IPS-11a (cell line): ENCODE measurements at regions not wholly inside any gene's neighbourhood (a gene's known extent, or its start where the extent isn't known, plus 50 kb on each side); places are given as distances from the start of the nearest gene placed in this dataset.
"Not testable (repeated sequence)": the region's sequence is repeated elsewhere in the genome, so short reads cannot be mapped to it uniquely, and the experiment has no call there.

Source experiments
- H3K4me3 ChIP-seq: one replicate; pipeline ENCODE4 v1.5.1; 2013; ENCODE audit warnings: low read depth, low read length, control low read depth

DNA sequence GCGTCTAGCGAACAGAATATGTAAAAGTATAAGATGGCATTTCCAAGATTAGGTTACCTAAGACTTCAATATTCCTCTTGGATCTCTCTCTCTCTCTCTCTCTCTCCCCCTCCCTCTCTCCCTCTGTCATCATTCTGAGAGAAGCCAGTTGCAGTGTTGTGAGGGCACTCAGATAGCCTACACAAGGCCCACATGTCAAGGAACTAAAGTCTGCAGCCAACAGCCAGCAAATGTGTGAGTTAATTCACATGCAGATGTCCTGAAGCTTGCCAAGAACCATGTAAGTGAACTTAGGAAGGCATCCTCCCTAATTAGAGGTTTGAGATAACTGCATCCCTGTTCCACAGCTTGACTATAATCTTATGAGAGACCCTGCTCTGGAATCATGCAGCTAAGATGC is 822.9 kb upstream of the PRR20A start:
- H3K4me3 ChIP-seq, result no peak overlapping the region

DNA sequence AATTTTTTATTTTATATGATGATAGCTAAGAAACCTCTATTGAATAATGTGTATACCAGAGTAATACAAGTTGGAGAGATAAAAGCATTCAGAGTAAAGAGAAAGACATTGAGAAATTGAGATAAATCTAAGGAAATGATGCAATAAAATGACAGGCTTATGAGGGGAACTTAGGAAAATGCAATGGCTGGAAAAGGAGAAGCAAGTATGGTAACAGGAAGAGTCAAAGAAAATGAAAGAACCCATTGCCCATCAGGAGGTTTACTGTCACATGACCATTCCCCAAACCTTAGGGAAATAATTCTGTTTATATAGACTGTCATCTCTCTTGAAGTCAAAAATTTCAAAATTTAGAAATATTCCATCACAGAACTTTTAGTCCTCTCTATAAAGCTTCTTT is 808.0 kb upstream of the PRR20A start:
- no peak overlapping the region for H3K4me3 ChIP-seq

DNA sequence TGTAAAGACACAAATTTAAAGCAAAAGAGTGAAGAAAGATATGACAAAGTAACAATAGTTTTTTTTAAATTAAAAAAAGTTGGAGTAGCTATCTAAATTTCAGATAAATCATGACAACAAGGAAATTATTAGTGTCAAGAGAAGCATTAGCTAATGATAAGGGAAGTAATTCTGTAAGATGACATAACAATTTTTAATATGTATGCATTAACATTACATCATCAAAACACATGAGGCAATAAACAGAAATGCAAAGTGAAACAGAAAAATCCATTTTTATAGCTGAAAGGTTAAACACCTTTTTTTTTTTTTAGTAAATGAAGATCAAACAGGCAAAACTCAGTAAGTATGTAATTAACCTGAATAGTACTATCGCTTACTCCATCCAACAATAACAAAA is 804.9 kb upstream of the PRR20A start:
- no peak overlapping the region for H3K4me3 ChIP-seq

DNA sequence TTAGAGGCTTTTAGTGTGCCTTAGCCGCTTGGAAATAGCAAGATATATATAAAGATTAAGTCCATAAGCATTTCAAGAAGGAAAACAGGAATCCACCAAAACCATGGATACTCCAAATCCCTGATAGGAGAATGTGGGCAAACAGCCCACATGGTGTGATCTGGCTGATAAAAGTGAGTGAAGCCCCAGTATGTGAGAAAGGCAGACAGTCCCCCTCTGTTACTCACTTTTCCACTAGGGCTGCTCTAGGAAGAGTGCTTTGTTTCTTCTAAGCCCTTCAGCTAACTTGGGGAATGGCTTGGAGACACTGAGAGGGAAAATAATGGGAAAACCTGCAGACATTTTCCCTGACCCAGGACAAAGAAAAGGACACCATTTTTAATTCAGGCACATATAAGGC is 802.3 kb upstream of the PRR20A start:
- H3K4me3 ChIP-seq, result no peak overlapping the region

DNA sequence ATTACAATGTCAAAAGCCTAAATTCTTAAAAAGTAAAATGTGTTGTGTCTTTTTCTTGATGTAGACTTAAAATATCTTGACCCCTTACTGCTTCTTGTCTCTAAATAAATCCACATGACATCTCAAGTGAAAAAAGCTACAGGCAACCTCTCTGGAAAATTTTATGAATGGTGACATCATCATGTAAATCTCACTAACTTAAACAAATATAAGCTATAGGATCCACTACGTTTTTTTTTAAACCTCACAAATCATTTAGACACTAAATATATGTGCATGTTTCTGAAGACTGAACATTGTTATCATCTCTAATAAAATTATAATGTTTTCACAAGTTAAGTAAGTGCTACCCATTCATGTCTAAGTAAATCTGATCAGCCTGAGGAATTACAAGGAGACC is 793.7 kb upstream of the PRR20A start:
- no peak overlapping the region for H3K4me3 ChIP-seq

DNA sequence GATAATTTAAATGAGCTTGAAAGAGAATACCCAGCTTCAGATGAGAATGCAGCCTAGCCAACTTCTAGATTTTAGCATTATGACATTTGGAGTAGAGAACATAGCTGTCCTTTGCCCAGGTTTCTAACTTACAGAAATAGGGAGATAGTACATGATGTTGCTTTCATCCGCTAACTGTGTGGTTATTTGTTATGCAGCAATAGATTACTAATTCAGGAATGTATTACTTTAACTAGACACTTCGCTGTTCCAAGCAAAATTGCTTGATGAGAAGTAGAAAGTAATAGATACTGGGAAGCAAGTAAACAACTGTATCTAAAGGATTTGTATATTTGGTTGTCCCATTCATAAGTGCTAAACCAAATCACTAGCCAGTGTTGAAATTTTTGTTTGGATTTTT is 790.9 kb upstream of the PRR20A start:
- H3K4me3 ChIP-seq, result no peak overlapping the region

DNA sequence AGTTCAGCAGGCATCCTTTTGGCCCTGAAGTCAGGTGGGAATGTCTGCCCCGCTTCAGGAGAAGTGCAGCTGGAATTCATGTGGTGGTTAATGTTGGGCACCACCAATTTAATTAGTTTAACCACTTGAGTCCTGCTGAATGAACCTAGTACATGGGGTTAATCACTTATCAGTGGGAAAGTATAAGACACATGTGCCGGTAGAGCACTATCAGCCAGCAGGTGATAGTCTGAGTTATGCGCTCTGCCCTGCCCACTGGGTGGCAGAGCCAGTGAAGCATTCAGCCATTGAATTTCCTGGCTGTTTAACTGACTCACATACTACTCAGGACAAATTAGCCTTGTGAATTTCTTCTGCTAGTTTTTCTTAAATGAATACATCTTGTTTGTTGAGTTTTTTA is 789.7 kb upstream of the PRR20A start:
- no peak overlapping the region for H3K4me3 ChIP-seq

DNA sequence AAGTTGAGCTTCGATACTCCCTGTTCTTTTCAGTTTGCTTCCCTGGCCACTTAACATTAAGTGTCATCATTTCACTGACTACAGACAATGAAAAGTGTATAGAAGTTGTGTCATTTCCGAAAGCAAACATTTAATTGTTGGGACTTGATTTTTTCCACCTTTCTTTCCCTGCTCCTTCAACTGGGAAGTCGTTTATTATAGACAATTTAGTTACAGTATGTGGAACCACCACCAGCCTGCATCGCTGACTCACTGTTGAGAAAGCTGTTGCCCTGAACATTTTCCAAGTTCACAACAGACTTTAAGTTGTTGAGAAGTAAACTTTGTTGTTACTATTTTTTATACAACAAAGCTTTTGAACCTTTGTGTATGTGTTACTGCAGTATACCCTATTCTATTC is 788.4 kb upstream of the PRR20A start:
- H3K4me3 ChIP-seq, result no peak overlapping the region

DNA sequence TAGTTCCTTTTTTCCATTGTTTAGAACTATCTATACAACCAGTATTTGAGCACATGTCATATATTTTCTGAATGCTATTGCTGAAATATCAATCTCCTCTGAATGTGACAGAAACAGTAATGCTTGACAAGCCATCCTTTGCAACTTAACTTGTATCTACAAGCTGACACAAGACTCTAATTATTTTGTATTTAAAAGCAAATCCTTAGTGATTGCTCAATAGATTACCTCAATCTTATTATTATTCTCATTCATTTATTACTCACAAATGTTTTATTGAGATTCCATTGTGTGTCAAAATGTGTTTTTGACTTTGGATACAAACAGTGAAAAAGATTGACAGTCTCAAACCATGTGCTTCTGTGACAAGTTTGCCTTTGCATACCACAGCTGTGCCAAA is 787.8 kb upstream of the PRR20A start:
- no peak overlapping the region for H3K4me3 ChIP-seq

DNA sequence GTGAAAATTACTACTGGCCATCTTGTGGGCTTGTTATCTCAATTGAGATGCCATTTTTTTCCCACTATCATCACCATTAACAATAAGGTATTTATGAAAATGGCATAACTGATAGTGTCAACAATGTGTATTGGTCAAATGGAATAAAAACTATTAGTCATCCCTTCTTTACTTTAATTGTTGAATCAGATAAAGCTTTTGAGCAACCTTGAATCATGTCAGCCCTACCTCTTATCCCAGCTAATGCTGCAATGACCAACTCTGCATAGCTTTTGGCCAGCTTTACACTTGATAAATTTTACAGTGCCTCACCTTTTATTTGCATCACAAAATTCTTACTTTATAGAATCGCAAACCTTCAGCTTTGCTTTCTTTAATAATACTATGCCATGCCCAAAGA is 784.0 kb upstream of the PRR20A start:
- H3K4me3 ChIP-seq, result no peak overlapping the region

DNA sequence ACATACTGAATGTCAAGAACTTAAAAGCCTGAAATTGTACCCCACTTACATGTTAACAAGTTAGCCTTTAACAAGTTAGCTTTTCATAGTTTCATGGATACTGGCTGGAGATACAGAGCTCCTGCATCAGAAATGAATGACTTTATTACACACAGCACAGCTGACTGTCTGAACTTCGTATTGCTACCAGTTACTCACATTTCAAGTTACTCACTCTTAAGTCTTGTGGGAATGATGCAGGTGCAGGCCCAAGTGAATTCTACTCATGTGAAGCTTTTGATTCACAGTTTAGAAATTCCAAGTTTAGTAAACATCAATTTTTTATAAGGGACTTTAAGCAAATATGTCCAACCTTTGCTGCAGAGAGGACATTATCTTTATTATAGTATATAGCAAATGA is 762.2 kb upstream of the PRR20A start:
- H3K4me3 ChIP-seq, result no peak overlapping the region

DNA sequence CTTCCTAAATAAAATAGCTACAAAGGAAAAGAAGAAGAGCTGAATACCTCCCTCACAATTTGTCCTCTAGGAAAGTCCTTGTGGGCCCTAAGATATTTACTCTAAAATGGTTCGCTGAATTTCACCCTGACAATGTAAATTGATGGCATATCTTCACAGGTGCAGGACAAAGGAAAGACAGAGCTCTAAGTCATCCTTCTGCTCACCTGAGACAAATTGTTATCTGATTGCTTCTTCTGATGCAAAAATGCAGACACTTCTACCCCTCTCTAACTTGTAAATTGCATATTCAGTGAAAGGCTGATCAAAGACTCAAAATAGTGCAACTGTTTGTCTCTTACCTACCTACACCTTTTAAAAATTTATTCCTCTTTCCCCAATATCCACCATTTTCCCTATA is 747.2 kb upstream of the PRR20A start:
- no peak overlapping the region for H3K4me3 ChIP-seq

DNA sequence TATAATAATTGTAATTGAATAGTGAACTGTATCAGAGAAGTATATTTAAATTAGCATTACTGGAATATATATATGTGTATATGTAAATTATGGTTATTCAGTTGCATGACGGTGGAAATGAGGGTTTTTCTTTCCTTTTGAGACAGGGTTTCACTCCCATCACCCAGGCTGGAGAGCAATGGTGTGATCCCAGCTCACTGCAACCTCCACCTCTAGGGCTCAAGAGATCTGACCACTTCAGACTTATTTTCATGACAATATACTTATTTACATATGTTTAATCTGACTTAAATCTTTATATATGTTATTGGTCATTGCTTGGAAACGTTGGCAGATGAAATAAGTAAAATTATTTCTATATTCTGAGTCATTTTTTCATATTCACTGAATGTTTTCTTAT is 744.4 kb upstream of the PRR20A start:
- no peak overlapping the region for H3K4me3 ChIP-seq

DNA sequence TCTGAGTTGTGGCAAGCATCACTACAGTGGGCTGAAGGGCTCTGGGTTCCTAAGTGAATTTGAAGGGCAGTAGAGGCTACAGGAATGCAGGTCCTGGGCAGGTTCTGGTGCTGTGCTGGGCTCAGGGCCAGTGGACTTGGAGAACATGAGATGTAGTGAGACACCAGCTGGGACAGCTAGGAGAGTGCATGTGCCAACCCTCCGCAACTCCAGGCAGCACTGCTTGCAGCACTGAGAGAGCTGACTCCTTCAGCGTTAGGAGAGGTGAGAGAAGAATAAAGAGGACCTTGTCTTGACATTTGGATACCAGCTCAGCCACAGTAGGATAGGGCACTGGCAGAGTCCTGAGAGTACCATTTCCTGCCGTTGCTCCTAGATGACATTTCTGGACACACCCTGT is 739.9 kb upstream of the PRR20A start:
- H3K4me3 ChIP-seq, result no peak overlapping the region

DNA sequence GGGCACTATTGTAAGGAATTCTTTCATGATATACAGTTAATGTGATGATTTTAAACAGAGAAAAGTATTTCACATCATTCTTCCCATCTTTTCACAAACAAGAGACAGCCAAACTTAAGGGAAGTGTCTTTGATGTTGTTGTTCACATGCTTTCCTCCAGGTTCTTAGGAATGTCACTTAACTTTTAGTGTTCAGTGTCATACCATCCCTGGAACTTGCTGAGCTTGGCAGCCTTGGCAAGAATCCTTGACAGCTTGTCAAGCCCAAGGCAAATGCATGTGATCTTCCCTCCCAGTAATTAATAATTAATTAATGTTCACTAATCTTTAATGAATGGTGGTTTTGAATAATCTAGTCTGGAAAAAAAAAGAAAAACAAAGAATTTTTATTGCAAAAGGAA is 727.9 kb upstream of the PRR20A start:
- no peak overlapping the region for H3K4me3 ChIP-seq

DNA sequence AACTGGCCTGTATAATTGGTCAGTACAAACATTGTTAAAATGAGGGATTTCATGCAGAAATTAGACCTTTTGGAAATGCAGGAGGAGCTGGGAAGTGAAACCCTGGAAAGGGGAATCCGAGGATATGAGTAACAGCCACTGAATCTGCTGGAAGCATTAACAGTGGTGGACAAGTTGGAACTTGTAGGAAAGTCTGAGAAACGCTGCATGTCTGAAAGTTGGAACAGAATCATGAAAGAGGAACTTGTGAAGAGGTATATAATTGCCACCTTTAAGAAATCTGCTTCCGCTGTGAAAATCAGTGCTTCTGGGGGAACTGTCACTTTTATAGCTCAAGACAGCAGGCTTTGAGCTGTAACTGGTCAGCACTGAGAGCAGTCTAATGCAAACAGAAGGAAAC is 716.5 kb upstream of the PRR20A start:
- no peak overlapping the region for H3K4me3 ChIP-seq

DNA sequence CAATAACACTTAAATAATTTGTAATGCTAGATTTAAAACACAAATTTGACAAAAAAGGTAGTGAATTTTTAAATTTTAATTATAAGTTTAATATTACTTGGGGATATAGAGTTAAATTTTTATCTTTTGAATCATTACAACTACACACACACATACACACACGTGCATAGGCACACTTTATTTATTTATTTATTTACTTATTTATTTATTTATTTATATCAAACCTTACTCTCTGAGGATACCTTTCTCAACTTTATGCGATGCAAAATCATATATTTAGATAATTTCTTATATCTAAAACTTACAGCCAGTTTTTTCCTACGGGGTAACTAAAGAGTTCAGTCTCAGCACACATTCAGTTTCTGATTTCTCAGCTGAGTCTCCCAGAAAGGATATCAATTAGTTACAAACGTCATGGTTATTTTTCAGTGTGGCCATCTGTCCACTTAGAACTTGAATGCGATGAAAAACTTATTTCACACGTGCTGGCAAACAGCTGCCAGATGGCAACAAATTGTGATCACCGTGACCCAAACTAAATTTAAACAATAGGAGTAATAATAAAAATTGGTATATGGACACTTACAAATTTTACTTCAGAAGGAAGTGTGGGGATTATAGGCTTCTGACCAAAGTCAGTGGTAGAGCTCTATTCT is 683.1 kb upstream of the PRR20A start:
- H3K4me3 ChIP-seq, result no peak overlapping the region

DNA sequence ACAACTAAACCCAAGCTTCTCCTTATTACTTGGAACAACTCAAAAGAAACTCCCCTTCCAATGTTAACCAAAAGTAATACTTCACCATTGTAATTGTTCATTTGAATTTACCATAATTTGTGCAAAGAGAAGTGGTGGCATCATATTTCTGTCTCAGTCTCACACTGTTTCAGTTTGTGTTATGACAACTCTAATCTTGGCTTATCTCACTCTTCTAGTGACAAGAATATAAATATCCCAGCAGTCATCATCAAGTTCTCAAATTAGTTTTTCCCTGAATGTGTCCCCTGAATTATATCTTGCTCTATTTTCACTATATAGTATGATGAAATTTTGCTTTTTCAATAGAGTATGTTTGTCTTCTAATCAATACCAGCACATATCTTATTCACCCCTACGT is 681.4 kb upstream of the PRR20A start:
- no peak overlapping the region for H3K4me3 ChIP-seq

DNA sequence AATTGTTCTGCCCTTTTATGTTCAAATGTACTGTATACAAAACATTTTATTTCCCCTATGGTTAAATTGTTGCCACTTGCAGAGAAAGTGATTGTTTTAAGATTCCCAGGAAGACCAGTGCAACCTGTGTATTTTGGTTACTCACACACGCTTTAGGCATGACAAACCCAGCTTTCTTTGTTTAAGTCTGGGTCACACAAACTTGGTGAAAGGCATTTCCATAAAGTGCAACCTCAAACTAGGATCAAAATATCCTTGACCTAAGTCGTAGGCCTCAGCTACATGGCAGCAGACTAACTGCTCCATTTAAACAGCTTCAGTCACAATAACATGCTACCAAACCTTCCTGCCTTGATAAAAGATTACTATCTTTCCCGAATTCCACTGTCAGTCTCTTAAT is 639.0 kb upstream of the PRR20A start:
- H3K4me3 ChIP-seq, result no peak overlapping the region

DNA sequence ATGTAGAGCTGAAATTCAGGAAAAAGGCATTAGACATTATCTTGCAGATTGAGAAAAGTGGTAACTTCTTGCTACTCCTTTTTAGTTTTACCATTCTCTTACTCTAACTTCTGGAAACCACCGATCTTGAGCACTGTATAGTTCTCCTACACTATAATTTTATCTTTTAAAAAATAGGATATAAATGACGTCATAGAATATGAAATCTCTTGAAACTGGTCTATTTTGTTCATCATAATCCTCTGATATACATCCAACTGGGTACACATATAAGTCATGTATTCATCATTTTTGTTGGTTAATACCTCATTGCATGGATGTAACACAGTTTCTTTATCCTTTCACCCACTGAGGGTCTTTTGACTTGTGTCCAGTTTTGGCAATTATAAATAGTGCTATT is 629.9 kb upstream of the PRR20A start:
- H3K4me3 ChIP-seq, result no peak overlapping the region

DNA sequence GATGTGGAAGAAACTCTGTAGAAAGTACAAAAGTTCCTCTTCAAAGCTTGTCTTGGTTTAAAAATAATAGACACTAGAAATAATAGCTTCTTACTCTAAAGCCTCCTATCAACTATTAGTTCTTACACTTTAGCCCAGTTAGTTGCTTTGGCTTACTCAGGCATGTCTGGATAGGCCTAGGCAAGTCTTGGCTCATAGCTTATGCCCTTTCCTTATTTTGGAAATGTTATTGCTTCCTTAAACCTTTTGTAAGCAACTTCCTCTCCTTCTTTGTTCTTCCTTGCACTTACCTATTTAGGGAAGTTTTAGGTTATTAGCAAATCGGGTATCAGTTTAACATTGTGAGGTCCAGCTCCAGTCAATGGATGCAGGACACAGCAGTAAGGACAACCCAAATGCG is 628.4 kb upstream of the PRR20A start:
- not testable (repeated sequence) for H3K4me3 ChIP-seq

DNA sequence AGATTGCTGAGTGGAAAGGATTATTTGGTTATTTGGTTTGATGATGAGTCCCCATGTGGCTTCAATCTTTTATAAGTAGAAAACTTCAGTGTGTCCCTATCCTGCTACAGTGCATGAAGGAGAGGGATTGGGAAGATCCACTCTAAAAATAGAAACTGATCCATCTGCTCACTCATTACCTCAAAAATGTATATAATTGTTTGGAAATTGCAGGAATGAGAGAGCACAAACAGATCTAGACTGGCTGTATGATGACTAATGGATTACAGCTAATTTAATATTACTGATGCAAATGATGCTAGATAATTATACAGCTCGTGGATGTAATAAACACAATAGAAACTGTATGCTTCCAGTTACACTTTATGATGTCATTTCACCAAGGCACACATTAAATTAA is 625.3 kb upstream of the PRR20A start:
- H3K4me3 ChIP-seq, result no peak overlapping the region

DNA sequence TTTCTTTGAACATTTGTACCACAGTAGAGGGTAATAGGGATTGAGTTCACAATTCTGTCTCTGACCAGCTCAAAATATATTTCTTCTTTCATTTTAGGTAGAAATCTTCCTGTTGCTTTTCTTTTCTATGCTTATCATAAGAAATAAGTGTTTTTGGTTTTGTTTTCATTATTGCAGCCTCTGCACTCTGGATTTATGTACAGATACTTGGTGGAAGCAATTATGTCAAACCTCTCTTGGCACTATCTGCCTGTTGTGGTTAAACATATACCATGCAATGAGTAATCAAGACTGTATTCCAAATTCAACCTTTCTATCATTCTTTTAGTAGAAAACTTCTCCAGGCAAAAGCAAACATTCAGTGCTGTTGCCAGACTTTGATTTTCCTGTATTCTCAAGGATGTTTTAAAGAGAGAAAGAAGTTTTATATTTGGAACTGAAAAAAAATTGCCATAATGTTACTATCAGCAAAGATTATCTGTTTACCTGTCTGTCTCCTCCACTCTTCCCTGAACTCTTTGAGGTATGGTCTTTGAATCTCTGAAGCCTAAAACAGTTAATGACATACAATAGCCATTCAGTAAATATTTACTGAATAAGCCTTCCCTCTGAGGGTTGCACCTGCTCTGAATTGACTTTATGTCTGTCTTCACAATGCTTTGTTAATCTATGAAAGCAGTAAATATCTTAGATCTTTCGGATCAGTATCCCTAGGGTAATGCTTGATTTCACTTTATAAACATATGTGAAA is 612.5 kb upstream of the PRR20A start:
- H3K4me3 ChIP-seq, result no peak overlapping the region
